NCI-H1105 (cell line): ENCODE measurements at regions not wholly inside any gene's neighbourhood (a gene's known extent, or its start where the extent isn't known, plus 50 kb on each side); places are given as distances from the start of the nearest gene placed in this dataset.

Experiments used
- DNase-seq: peaks from one replicate; lab custom pipeline; 2025; lab: John Stamatoyannopoulos, UW

DNA sequence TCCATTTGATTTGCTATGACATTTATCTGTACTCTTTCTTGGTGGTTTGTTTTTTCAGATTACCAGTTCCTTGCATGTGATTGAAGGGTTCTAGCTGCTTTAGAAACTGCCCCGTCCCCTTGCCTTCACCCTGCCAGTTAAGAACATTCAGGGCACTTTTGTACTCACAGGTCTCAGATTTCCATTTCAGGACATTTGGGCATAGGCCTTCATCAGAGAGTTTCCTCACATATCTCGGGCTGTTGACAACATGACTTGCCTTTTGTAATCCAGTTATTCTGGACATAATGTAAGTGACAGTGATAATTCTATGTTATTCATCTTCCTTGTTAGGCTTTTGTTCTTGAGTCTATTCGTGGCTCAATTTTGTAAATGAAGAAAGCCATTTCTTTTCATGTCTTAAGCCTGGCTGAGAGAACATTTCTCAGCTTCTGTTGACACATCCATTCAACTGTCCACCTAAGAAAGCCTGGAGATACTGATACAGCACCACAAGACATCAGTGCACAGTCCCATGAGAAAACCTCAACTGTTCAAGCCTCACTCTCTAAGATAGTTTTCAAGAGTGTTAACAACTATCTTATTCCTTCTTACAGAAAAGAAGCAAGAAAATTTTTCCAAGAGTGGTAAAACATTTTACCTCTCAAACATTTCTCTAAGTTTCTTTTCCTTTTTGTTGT lies 209.3 kb upstream of the SGK1 start:
- DNase-seq, result no peak

DNA sequence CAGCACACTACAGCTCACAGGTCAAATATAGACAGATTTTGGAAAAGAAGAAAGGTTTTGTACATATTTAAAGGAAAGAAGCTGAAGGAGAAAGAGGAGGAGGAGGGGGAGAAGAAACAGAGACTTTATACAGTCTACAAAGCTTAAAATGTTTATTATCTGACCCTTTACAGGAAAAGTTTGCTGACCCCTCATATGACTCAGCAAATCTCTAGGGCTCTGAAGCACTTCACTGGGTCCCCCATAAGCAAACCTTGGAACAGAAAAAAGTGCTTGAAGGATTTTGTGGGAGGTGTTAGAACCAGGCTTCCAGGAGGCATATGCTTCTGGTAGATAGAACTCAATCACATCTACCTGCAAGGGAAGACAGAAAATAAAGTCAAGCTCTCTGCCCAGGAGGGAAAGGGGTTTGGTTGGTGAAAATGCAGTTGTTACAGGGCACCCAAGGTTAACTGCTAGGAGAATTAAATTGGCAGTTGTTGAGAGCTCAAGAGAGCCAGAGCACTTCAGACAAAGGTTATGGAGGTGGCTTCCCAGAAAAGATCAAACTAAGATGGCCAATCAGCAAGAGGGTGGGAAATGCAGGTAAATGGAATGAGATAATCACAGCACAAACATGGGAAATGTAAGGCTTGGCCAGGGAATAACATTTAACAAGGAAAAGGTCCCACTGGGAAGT lies 207.4 kb upstream of the SGK1 start:
- no peak for DNase-seq

DNA sequence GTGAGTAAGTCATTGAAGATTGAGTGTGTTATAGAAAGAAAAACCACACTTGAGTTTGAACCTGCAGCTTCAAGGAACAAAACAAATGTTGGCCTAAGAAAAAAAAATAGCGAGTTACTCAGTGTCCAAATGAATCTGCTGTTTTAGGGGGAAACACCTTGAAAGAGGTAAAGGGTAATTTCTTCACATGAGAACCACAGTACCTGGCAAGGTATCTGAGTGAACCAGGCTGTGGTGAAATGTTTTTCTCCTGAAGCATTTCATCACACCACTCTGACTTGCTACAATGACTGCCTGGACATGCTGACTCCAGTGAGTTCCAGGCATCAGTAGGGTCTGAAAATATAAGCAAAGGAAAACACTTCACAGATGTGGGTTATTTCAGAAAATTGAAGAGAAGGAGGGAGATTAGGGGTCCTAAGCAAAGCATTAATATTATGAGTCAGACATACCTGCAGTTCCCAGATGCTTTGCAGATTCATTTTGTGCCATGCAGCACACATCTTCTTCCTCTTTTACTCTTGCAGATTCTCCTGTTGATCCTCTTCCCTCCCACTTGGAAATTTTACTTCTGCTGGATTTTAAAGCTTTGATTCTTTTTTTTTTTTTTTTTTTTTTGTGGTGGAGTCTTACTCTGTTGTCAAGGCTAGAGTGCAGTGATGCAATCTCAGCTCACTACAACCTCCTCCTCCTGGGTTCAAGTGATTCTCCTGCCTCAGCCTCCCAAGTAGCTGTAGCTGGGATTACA lies 206.2 kb upstream of the SGK1 start:
- DNase-seq, result no peak

DNA sequence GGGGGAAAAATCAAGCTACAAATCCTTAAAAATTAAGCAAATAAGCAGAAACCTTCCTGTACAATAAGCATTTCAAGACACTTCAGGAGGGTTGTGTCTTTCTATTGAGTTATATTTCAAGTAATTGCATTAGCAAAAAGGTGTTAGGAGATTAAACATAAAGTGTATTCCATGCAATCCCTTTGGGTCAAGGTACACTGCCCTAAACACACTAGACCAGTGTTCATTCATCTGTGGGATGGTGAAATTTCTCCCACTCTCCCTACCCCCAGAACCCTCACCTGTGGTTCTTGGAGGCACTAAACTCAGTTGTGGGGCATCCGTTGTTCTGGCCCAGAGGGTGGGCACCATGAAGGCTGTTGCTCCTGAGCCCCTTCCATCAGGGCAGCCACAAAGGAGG lies 205.1 kb upstream of the SGK1 start:
- no peak for DNase-seq

DNA sequence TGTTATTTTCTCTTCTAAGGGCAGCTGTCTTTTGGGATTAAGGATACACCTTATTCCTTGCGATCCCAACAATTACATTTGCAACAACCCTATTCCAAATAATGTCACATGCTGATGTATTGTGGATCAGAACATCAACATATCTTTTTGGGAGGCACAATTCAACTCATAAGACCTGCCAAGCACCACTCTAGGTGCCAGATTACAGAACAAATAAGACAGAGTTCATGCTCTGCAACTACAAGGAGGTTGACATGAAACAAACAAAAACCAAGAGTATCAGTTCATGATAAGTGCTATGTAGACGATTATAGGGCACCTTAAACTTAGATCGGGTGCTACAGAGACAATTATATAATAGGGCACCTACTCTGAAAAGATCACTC lies 203.2 kb upstream of the SGK1 start:
- DNase-seq, result no peak

DNA sequence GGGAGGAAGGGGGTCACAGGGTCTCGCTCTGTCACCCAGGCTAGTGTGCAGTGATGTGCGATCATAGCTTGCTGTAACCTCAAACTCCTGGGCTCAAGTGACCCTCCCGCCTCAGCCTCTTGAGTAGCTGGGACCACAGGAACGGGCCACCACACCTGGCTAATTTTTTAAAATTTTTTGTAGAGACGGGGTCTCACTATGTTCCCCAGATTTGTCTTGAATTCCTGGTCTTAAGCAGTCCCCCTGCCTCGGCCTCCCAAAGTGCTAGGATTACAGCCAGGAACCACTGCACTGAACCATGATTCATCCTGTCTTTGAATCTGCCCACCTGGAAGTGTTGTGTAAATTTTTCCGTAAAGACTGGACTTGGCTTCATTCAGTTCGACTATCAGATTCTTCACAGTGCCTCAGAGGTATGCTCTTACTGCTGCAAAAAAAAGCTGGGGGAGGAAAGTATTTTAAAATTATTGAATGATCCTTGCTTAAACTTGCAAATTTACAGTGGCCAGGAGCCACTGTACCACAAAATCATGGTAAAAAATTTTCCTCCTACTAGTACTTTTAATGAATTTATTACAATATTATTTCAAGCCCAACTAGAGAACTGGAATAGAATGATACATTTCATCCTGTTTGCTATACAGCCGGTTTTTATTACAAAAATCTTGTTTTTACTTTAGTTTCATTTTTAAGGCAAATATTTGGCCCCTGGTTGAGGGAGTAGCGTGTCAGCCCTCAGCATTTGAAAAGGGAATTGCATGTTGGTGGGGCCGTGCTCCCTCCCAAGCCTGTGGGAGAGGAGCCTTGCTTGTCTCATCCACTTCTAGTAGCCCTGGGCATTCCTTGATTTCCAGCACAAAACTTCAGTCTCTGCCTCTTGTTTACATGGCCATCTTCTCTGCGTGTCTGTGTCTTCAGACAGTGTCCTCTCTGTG lies 202.5 kb upstream of the SGK1 start:
- no peak for DNase-seq

DNA sequence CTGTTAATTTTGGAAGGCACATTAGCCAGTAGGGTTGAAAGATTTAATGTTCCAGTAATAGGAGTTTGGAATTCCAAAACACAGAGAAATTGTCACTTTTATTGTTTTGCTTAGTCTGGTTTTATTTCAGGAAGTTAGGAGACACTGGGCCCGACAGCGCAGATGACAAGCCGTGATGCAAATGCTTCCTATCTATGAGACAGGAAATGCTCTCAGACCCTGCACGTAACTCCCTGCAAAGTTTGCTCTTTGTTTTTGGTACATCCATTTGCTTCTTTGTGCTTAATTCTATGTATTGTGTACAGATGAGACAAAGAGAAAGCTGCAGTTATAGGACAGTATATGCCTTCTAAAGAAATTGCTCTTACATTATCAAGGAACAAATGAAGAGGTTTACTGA lies 201.6 kb upstream of the SGK1 start:
- DNase-seq, result no peak

DNA sequence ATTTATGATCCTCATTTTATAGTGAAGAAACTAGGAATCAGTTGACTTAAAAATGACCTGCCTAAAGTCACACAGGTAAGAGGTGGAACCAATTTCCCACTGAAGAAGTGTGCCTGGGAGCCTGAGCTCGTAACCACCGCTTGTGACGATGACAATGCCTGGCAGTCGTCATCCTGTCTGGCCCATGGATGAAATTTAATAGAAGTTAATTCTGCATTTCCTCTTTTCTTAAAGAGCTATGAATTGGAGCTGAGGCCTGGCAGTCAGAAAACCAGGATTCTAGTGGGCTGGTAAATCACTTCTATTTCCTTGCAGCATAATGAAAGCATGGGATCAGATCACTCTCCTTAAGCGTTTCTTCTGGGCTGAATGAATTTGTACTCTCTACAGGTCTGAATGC lies 200.0 kb upstream of the SGK1 start:
- DNase-seq, result no peak

DNA sequence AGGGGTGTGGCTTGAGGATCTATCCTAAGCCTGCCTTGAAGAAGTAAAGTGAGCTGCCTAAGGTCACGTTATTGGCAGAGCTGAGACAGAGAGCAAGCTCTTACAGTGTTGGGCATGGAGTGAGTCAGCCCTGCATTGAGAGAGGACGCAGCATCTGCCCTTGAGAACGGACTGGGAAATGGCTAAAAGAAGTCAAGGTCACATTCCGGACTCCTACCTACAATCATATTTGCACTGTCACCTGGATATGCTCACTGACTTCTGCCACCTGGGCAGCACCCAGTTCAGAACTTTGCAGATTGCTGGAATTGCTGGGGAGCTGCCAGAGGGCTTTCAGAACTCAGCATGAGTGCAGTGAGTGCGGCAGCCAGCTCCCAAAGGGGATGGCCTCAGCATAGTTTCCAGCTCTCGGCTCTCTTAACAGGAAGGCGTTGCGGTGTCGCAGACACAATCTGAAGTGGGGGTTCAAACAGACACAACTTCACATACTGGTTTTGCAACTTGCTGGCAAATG lies 199.3 kb upstream of the SGK1 start:
- no peak for DNase-seq

DNA sequence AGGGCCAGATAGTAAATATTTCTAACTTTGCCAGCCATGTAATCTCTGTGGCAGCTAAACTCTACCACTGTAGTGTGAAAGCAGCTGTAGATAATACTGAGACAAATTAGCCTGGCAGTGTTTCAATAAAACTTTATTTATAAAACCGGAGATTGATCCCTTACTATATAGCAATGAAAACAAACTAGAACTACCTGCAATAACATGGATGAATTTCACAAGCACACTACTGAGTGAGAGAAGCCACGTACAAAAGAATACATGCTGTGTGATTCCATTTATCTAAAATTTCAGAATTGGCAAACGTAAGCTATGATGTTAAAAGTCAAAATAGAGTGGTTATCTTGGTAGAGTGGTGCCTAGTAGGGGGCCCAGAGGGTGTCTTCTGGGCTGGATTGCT lies 198.7 kb upstream of the SGK1 start:
- no peak for DNase-seq

DNA sequence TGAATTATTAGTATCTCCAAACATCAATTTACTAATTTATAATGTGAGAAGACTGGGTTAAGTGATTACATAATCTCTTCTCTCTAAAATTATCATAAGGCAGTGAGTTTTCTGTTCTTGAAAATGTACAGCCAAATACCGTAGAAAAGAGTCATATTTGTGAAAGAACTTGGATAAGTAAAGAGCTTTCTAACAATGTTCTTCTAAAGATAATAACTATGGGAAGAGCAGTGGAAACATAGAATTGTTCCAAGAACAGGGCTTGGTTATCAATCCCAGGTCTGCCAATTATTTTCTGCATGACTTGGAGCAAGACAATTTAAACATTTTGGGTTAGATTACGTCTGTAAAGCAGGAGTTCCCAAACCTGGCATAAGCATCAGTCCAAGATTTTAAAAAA lies 198.1 kb upstream of the SGK1 start:
- DNase-seq, result no peak

DNA sequence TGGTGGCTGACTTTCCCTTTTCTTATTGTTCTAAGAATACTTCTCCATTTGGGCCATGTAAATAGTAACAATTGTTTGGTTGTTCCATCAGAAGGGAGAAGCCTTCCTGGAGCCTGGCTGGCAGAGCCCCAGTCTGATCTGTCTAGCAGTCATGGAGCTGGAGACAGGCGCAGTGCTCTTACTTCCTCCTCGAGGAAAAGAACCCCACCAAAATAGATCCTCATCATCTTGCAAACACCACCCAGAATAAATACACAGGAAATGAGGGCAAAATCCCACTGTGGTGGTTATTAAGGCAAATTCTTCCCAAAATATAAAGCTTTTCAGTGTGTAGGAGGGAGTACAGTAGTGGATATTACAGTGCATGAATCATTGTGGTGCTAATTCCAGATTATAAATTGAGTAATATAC lies 195.1 kb upstream of the SGK1 start:
- no peak for DNase-seq

DNA sequence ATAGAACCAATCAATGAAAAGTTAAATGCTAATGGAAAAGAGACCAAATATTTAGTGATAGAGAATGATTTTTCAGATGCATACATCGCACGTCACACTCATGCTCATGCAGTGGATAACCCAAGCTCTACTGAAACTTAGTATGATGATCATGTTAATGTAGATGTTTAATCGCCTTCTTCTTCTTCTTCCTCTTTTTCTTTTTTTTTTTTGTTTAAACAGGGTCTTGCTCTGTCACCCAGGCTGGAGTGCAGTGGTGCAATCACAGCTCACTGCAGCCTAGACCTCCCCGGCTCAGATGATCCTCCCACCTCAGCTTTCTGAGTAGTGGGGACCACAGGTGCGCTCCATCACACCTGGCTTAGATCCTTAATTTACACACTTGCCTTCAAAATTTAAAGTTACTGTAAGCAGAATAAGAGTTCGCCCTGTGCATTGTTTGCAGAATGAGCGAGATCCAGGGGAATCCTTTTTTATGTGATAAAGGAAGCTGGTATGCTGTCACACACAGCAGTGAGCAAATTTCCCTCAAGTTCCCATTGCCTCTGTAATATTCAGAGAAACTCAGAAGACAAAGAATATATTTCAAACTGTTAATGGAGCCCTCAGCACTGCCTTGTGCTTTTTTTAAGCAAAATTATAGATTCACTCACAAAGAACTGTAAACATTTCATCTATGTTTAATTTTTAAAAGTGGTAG lies 194.2 kb upstream of the SGK1 start:
- DNase-seq, result no peak

DNA sequence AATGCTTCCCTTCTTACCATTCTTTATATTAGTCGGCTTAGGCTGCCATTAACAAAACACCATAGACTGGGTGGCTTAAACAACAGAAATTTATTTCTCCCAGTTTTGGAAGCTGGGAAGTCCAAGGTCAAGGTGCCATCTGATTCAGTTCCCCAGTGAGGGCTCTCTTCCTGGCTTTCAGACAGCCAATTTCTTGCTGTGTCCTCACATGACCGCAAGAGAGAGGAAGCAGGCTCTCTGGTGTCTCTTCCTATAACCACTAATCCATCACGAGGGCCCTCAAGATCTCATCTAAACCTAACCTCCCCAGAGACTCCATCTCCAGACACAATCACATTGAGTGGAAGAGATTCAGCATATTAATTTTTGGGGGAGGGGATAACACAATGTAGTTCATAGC lies 193.0 kb upstream of the SGK1 start:
- DNase-seq, result no peak

DNA sequence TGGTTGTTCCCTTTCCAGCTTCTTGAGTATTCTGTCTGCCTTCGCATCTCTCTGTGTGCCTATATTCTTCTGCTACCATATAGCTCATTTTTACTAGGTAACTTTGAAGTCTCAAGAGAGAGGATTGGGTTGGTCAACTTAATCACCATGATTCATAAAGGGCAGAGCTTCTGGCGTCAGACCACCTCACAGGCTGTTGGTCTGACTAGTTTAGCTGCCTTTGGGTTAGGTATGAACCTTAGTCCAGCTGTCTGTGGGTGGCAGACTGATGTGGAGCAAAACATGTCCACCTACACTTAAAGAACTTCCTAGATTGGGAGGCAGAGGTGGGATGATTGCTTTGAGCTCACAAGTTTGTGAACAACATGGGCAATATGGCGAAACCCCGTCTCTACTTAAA lies 192.2 kb upstream of the SGK1 start:
- DNase-seq, result no peak

DNA sequence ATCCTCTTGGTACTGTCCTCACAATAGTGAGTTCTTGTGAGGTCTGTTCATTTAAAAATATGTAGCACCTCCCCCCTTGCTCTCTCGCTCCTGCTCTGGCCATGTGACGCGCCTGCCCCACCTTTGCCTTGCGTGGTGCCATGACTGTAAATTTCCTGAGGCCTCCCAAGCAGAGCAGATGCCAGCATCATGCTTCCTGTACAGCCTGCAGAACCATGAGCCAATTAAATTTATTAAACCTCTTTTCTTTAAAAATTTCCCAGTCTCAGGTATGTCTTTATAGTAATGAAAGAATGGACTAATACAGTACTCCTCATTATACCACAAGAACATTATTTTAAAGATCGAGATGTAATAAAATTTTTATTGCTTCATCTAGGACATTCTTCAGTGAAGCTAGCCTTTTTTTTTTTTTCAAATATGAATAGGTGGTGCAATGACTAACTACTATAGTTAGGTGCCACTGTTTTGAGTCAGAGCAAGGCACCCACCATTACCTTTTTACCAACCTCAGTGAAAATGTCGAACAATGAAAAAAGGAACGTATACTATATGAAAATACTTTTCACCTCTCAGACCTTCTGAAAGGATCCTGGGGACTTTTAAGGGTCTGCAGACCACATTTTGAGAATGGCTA lies 191.1 kb upstream of the SGK1 start:
- no peak for DNase-seq

DNA sequence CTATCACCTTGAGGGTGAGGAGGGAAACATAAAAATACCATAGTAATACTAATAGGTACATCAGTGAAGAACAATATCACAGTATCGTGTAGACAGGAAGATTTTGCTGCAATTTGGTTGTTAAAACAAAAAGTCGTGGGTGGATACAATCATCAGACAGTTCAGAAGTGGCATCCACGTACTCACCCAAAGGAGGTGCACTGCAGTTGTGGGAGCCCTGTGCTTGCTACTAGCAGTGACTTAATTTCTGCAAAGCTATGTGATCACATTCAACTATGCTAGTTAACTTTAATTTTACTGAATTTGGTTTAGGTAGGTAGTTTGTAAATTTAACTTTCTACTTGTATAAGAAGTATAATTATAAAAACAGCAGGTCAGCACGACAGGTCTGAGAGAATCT lies 188.2 kb upstream of the SGK1 start:
- DNase-seq, result no peak

DNA sequence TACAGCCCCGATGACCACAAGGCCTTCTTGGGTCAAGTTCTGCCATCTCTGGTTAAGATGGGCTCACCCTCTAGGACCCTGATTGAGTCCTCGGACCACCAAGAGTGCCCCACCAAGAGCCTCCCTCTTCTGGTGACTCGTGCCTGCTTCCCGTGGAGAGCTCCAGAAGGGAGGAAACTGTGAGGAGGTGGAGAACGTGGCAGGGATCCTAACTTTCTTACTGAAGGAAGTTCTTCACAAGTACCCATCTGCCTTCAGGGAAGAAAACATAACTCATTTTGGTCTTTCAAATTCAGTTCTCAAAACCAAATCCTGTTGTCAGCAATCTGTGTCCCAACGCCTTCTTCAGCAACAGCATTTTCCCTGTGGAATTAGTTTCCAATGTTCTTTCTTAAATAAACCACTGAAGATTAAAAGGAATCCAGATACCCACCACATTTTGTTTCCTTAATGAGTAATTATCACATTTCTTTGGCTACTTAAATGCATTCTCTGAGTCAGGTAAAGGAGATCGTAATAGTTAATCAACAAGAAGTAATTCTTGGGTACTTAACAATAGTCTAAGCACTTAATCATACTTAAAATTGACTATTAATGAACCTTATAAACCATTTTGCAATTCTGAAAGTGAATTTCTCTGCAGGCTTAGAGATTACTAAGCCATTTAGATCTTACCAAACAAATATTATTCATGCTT lies 185.8 kb upstream of the SGK1 start:
- no peak for DNase-seq

DNA sequence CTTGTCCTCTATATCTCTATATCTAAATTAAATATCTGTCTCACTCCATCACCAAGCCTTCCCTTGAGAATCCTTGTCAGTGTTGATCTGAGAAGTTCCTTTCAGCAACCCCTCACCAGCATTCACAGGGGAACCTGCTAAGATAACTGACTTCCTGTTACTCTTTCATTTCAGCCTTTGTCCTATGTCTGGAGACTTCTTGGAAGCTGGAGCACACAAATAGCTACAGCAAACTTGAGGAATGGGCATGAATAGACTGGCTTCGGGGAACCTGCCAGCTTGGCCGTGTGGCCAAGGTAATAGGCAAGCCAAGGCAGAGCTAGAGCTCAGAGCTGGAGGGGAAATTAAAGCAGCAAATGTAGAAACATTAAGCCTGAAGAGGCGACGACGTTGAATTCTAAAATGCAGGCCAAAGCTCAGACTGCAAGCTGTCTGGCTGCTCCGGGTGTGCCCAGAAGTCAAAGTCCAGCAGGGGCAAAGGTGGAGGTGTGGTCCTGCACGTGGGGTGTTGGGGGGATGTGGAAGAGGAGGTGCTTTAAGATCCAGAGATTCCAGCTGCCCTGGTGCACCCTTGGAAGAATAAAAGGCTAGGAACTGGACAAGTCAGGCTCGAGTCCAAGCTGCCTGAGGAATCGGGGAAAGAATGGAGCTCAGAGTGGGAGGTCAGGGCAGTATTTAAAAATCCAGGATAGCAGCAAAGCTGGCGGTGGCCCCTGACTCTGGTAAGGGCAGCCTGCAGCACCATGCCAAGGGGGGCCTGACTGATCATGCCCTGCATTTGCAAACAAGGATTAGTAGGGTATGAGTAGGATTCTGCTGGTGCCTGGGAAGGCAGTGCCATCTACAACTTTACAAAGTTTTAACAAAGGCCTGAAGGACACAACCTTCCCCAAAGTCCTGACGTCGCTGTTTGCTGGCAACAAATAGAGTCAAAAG lies 185.0 kb upstream of the SGK1 start:
- DNase-seq, result no peak
